ENCODE measurements at regions not wholly inside any gene's neighbourhood (a gene's known extent, or its start where the extent isn't known, plus 50 kb on each side); places are given as distances from the start of the nearest gene placed in this dataset.
A peak's percentile ranks its signal among the peaks of the same experiment; 100 is the strongest.

GRCh38 chr21:35410656-35411055 lies 361.6 kb upstream of the RUNX1 start:
- H3K27me3 ChIP-seq: peaks cover 0 to 17% (median 0%) of the 10 kb centered on the region in 9 donors
- peaks cover 0 to 13% (median 0%) of the 10 kb centered on the region in 12 donors for H3K4me1 ChIP-seq
- no peaks in the 10 kb centered on the region for H3K9me3 ChIP-seq
- no peak for ATAC-seq
- H3K4me3 ChIP-seq: no peak overlapping the region
- intact Hi-C loops (cut with DNase I): no loop called here
- no peaks in the 10 kb centered on the region for H3K36me3 ChIP-seq
- H3K27ac ChIP-seq: no peak overlapping the region
- TF ChIP-seq CTCF (IDR thresholded peaks at IDR 0.05) (no peak), POLR2A (IDR thresholded peaks at IDR 0.05) (no peak)
- 89 to 97% (median 92%) methylated on average over 1 of the region's 1 CpG for WGBS, 4 donors
- no peak for DNase-seq

- no peaks in the 10 kb centered on the region for H3K9me3 ChIP-seq
- TF ChIP-seq POLR2A (IDR thresholded peaks at IDR 0.05) (no peak), CTCF (IDR thresholded peaks at IDR 0.05) (no peak)
- DNase-seq (no peak), ATAC-seq (no peak)
- no peak overlapping the region for H3K4me3 ChIP-seq
- no peak overlapping the region for H3K27ac ChIP-seq
- H3K4me1 ChIP-seq: peaks cover 0 to 13% (median 0%) of the 10 kb centered on the region in 12 donors
- WGBS, 4 donors: 59 to 67% (median 61%) methylated on average over 1 of the region's 1 CpG
- H3K27me3 ChIP-seq: peaks cover 0 to 17% (median 0%) of the 10 kb centered on the region in 9 donors
- no peaks in the 10 kb centered on the region for H3K36me3 ChIP-seq
- intact Hi-C loops (cut with DNase I): no loop called here
These were observed 361.0 kb upstream of the RUNX1 start for GRCh38 chr21:35410123-35410522.

GRCh38 chr21:35408401-35408800 lies 359.3 kb upstream of the RUNX1 start:
- 30 to 64% (median 41%) methylated on average over 2 of the region's 2 CpGs for WGBS, 4 donors

GRCh38 chr21:35406635-35407034 lies 357.5 kb upstream of the RUNX1 start:
- intact Hi-C loops (cut with DNase I): loop anchor here in 6 of 10 donors (10.0 kb wide), 6 partner anchors 352 to 662 kb away; no protein-coding TSS in a partner anchor
- Histone ChIP-seq H3K4me3 (no peak overlapping the region), H3K27ac (no peak overlapping the region), H3K4me1 (peaks cover 0 to 13% (median 0%) of the 10 kb centered on the region in 12 donors), H3K36me3 (no peaks in the 10 kb centered on the region), H3K27me3 (peaks cover 0 to 25% (median 0%) of the 10 kb centered on the region in 9 donors), H3K9me3 (no peaks in the 10 kb centered on the region)
- ATAC-seq (no peak), DNase-seq (no peak)
- WGBS, 4 donors: 66 to 69% (median 67%) methylated on average over 6 of the region's 6 CpGs
- TF ChIP-seq CTCF (IDR thresholded peaks at IDR 0.05): no peak
- TF ChIP-seq POLR2A (IDR thresholded peaks at IDR 0.05): no peak

More at GRCh38 chr21:35408401-35408800, 359.3 kb upstream of the RUNX1 start:
- no peak for TF ChIP-seq POLR2A (IDR thresholded peaks at IDR 0.05)
- no peak for TF ChIP-seq CTCF (IDR thresholded peaks at IDR 0.05)
- Histone ChIP-seq H3K4me1 (peaks cover 0 to 13% (median 0%) of the 10 kb centered on the region in 12 donors), H3K27ac (peak overlapping the region in 4 of 12 donors; percentile 12 to 57 (median 33)), H3K27me3 (peaks cover 0 to 29% (median 0%) of the 10 kb centered on the region in 9 donors), H3K9me3 (no peaks in the 10 kb centered on the region), H3K4me3 (peak overlapping the region in 6 of 12 donors; percentile 12 to 25 (median 16)), H3K36me3 (no peaks in the 10 kb centered on the region)
- ATAC-seq (no peak), DNase-seq (no peak)
- intact Hi-C loops (cut with DNase I): loop anchor here in 6 of 10 donors (10.0 kb wide), 6 partner anchors 354 to 664 kb away; no protein-coding TSS in a partner anchor

Data from heart left ventricle (tissue), 16 donors.